ENCODE measurements at regions not wholly inside any gene's neighbourhood (a gene's known extent, or its start where the extent isn't known, plus 50 kb on each side); places are given as distances from the start of the nearest gene placed in this dataset.

GRCh38 chr11:106497822-106498221 lies 420.4 kb downstream of the AASDHPPT start:
- POLR2A ChIA-PET = no interaction called here
- no TSS peak for BruUV-seq (replicated peaks)
- DNase-seq (ENCODE audit: extremely low read depth in 1 of 4, low spot score in 3 of 4) (no peak), ATAC-seq (no peak), FAIRE-seq (no peak)
- WGBS (ENCODE audit: insufficient coverage, low coverage, missing lambda C conversion rate) = 0% methylated on average over 2 of the region's 2 CpGs
- TF ChIP-seq SREBF2 (CRISPR knock-in tag; IDR thresholded peaks at IDR 0.05) (no peak), ZNF668 (CRISPR knock-in tag; IDR thresholded peaks at IDR 0.05) (no peak), ZBTB40 (IDR thresholded peaks at IDR 0.05) (no peak), ZBTB40 (CRISPR knock-in tag; IDR thresholded peaks at IDR 0.05) (no peak), TCFL5 (CRISPR knock-in tag; conservative IDR thresholded peaks at IDR 0.05) (no peak)
- no peak overlapping the region for H3K4me2 ChIP-seq (ENCODE audit: insufficient read depth, low read length)
- intact Hi-C loops (cut with micrococcal nuclease) = no loop called here
- no peaks in the 10 kb centered on the region for H3K4me1 ChIP-seq (replicated peaks in 1 of 2; ENCODE audit: control insufficient read depth in 2 of 2, insufficient read depth in 2 of 2, low read length in 2 of 2)
- H3K4me3 ChIP-seq = no peak overlapping the region
- no peaks in the 10 kb centered on the region for H3K27me3 ChIP-seq (ENCODE audit: control insufficient read depth in 2 of 2, insufficient read depth in 2 of 2, low read length in 2 of 2)
- no peak overlapping the region for H3K9ac ChIP-seq (ENCODE audit: insufficient read depth in 1 of 2, low read depth in 2 of 2, low read length in 2 of 2)
- in situ Hi-C loops (cut with MboI) = no loop called here
- CTCF ChIA-PET (ENCODE audit: low intra/inter-chr PET ratio) = no interaction called here
- no peaks in the 10 kb centered on the region for H4K20me1 ChIP-seq (replicated peaks; ENCODE audit: control insufficient read depth, insufficient read depth, low read length)
- H3K9me3 ChIP-seq (replicated peaks; ENCODE audit: control insufficient read depth, insufficient read depth, low read depth, low read length) = 0 out of 2 replicates have a peak, but pooled peaks cover 2% of the 10 kb centered on the region
- H3K27ac ChIP-seq (ENCODE audit: extremely low read depth, low read depth, low read length) = no peak overlapping the region
- no peaks in the 10 kb centered on the region for H3K9me1 ChIP-seq (ENCODE audit: control insufficient read depth, insufficient read depth, low read length)
- no peaks in the 10 kb centered on the region for H3K36me3 ChIP-seq (ENCODE audit: control insufficient read depth, insufficient read depth, low read length)
- no peaks in the 10 kb centered on the region for H3K79me2 ChIP-seq (ENCODE audit: control insufficient read depth, insufficient read depth, low read length)
- H2AFZ ChIP-seq (ENCODE audit: low read depth, low read length) = no peak overlapping the region

All from K562 (cell line).